ENCODE measurements at regions not wholly inside any gene's neighbourhood (a gene's known extent, or its start where the extent isn't known, plus 50 kb on each side); places are given as distances from the start of the nearest gene placed in this dataset.

DNA sequence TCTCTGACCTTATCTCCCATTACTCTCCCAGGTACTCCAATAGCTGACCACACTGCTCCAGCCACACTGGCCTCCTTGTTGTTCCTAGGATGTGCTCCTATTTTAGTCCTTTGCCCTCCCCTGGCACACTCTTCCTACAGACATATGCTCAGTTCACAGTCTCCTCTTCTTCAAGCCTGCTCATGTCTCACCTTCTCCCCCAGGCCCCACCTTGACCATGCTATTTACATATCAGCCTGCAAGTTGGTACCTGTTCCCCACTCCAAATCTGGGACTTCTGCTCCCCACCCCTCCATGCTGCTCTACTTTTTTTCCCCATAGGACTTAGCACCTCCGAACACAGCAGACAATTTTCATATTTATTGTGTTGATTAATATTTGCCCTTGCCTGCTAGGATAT, 84.9 kb upstream of the BCL6 start:
- TF ChIP-seq, protein P1, sequence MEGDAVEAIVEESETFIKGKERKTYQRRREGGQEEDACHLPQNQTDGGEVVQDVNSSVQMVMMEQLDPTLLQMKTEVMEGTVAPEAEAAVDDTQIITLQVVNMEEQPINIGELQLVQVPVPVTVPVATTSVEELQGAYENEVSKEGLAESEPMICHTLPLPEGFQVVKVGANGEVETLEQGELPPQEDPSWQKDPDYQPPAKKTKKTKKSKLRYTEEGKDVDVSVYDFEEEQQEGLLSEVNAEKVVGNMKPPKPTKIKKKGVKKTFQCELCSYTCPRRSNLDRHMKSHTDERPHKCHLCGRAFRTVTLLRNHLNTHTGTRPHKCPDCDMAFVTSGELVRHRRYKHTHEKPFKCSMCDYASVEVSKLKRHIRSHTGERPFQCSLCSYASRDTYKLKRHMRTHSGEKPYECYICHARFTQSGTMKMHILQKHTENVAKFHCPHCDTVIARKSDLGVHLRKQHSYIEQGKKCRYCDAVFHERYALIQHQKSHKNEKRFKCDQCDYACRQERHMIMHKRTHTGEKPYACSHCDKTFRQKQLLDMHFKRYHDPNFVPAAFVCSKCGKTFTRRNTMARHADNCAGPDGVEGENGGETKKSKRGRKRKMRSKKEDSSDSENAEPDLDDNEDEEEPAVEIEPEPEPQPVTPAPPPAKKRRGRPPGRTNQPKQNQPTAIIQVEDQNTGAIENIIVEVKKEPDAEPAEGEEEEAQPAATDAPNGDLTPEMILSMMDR (IDR thresholded peaks at IDR 0.05), result no peak
- TF ChIP-seq POLR2A (IDR thresholded peaks at IDR 0.05), result no peak
